Panc1 (cell line): ENCODE measurements at regions not wholly inside any gene's neighbourhood (a gene's known extent, or its start where the extent isn't known, plus 50 kb on each side); places are given as distances from the start of the nearest gene placed in this dataset.

ENCODE experiments used
- ATAC-seq: fragments of 200-7000 bp; cut with Tn5 transposase; 2 replicates; pipeline ENCODE4 v1.9.1; 2020; ENCODE audit warnings: mild to moderate bottlenecking, moderate library complexity
- BruUV-seq: library from RNA; stranded (reverse); fragments of 400-500 nt; replicated peaks from 2 replicates; lab custom pipeline; 2021; lab: Mats Ljungman, UMichigan
- CTCF ChIA-PET: fragments of 300-600 bp; sonication (Branson Sonifier 250); formaldehyde crosslinking; loops from one replicate; lab custom pipeline; 2022; ENCODE audit warnings: antibody characterized with exemption; lab: Charles Lee
- POLR2A ChIA-PET: fragments of 300-600 bp; sonication (Branson Sonifier 250); formaldehyde crosslinking; loops from one replicate; lab custom pipeline; 2022; ENCODE audit warnings: antibody characterized with exemption; lab: Charles Lee
- DNase-seq: peaks from one replicate; pipeline ENCODE4 v3.0.0-alpha.2; 2010; ENCODE audit warnings: low read depth, low spot score
- H3K27ac ChIP-seq: 2 replicates; pipeline ENCODE4 v1.5.1; 2011; ENCODE audit warnings: mild to moderate bottlenecking, low read length, inconsistent platforms
- H3K27me3 ChIP-seq: fragments of 200-500 bp; sonication (Bioruptor generic); 2 replicates; pipeline ENCODE4 v1.6.0; 2014; ENCODE audit warnings: low read length, inconsistent platforms; ENCODE audit not compliant: control insufficient read depth, insufficient read depth
- H3K36me3 ChIP-seq: fragments of 200-500 bp; sonication (Bioruptor generic); 2 replicates; pipeline ENCODE4 v1.5.1; 2014; ENCODE audit warnings: inconsistent platforms, mild to moderate bottlenecking, low read length, moderate library complexity; ENCODE audit not compliant: control insufficient read depth, insufficient read depth
- H3K4me1 ChIP-seq: 2 replicates; pipeline ENCODE4 v1.5.1; 2011; ENCODE audit warnings: inconsistent platforms, mild to moderate bottlenecking, low read length, moderate library complexity; ENCODE audit not compliant: control insufficient read depth, insufficient read depth
- H3K4me3 ChIP-seq, 2 experiments: 2 replicates each; pipeline ENCODE4 v1.5.1; 2011 to 2012; ENCODE audit warnings: low read depth in 2 of 2, low read length in 2 of 2, mild to moderate bottlenecking in 2 of 2, inconsistent platforms in 1 of 2, moderate library complexity in 1 of 2
- H3K9me3 ChIP-seq: fragments of 200-500 bp; sonication (Bioruptor generic); 2 replicates; pipeline ENCODE4 v1.5.1; 2014; ENCODE audit warnings: low read depth, mild to moderate bottlenecking, inconsistent platforms, low read length, moderate library complexity; ENCODE audit not compliant: control insufficient read depth, insufficient read depth
- POLR2AphosphoS5 ChIP-seq: IDR thresholded peaks from 2 replicates; pipeline ENCODE4 v1.6.1; 2012; ENCODE audit warnings: mild to moderate bottlenecking, low read depth, low read length, moderate library complexity
- SIN3A ChIP-seq: IDR thresholded peaks from 2 replicates; pipeline ENCODE4 v1.6.1; 2012; ENCODE audit warnings: low read depth, mild to moderate bottlenecking, low read length, moderate library complexity, borderline replicate concordance; ENCODE audit not compliant: insufficient read depth
- TCF7L2 ChIP-seq: IDR thresholded peaks from 2 replicates; pipeline ENCODE4 v1.6.1; 2011; ENCODE audit warnings: mild to moderate bottlenecking, low read depth, low read length, inconsistent platforms
- in situ Hi-C: cut with HindIII; loops from 2 replicates; pipeline ENCODE4 v1.10.0; 2016; ENCODE audit warnings: low sequenced_read_pairs, low pct_unique_long_range_greater_than_20kb
- intact Hi-C: fragments of 100-400 bp; cut with micrococcal nuclease; formaldehyde crosslinking; loops from one replicate; pipeline ENCODE4 v1.10.0; 2022; ENCODE audit not compliant: unreplicated experiment
- TF ChIP-seq, protein P1 (sequence below), 2 experiments: IDR thresholded peaks; 2 replicates each; pipeline ENCODE4 v1.6.1; 2011 to 2012; ENCODE audit warnings: low read depth in 2 of 2, control low read depth in 1 of 2, low read length in 1 of 2, mild to moderate bottlenecking in 1 of 2, moderate library complexity in 1 of 2; ENCODE audit not compliant: insufficient read depth in 1 of 2
- TF ChIP-seq, protein P2 (sequence below): fragments of 450-650 bp; IDR thresholded peaks from 2 replicates; pipeline ENCODE4 v1.5.1; 2017; ENCODE audit warnings: mild to moderate bottlenecking

DNA sequence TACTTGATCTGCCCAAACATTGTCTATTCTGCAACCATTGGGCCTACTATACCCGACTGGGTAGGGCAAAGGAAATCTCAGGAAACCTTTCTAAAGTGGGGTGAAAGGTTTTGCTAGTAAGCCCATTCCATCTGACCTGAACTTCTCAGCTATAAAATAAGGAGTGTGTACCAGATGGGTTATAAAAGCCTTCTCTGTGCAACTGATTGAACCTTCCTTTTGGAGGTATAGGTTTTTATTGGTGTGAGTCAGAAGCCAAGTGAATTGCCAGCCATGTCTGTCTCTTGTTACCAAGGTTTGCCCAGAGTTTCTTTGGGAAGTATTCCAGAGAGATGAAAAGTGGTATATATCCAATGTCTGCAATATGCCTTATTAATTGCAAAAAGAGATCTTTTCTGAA, 1271.0 kb upstream of the WWC1 start:
- no peak overlapping the region for H3K4me3 ChIP-seq
- no peaks in the 10 kb centered on the region for H3K9me3 ChIP-seq
- TF ChIP-seq, protein P1, sequence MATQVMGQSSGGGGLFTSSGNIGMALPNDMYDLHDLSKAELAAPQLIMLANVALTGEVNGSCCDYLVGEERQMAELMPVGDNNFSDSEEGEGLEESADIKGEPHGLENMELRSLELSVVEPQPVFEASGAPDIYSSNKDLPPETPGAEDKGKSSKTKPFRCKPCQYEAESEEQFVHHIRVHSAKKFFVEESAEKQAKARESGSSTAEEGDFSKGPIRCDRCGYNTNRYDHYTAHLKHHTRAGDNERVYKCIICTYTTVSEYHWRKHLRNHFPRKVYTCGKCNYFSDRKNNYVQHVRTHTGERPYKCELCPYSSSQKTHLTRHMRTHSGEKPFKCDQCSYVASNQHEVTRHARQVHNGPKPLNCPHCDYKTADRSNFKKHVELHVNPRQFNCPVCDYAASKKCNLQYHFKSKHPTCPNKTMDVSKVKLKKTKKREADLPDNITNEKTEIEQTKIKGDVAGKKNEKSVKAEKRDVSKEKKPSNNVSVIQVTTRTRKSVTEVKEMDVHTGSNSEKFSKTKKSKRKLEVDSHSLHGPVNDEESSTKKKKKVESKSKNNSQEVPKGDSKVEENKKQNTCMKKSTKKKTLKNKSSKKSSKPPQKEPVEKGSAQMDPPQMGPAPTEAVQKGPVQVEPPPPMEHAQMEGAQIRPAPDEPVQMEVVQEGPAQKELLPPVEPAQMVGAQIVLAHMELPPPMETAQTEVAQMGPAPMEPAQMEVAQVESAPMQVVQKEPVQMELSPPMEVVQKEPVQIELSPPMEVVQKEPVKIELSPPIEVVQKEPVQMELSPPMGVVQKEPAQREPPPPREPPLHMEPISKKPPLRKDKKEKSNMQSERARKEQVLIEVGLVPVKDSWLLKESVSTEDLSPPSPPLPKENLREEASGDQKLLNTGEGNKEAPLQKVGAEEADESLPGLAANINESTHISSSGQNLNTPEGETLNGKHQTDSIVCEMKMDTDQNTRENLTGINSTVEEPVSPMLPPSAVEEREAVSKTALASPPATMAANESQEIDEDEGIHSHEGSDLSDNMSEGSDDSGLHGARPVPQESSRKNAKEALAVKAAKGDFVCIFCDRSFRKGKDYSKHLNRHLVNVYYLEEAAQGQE (IDR thresholded peaks at IDR 0.05; ENCODE audit: insufficient read depth in 1 of 2, low read depth in 2 of 2, low read length in 1 of 2): no peak
- TF ChIP-seq SIN3A (no peak), TCF7L2 (no peak), POLR2AphosphoS5 (no peak)
- TF ChIP-seq, protein P2, sequence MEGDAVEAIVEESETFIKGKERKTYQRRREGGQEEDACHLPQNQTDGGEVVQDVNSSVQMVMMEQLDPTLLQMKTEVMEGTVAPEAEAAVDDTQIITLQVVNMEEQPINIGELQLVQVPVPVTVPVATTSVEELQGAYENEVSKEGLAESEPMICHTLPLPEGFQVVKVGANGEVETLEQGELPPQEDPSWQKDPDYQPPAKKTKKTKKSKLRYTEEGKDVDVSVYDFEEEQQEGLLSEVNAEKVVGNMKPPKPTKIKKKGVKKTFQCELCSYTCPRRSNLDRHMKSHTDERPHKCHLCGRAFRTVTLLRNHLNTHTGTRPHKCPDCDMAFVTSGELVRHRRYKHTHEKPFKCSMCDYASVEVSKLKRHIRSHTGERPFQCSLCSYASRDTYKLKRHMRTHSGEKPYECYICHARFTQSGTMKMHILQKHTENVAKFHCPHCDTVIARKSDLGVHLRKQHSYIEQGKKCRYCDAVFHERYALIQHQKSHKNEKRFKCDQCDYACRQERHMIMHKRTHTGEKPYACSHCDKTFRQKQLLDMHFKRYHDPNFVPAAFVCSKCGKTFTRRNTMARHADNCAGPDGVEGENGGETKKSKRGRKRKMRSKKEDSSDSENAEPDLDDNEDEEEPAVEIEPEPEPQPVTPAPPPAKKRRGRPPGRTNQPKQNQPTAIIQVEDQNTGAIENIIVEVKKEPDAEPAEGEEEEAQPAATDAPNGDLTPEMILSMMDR: no peak
- no TSS peak for BruUV-seq
- no peaks in the 10 kb centered on the region for H3K36me3 ChIP-seq
- DNase-seq (no peak), ATAC-seq (no peak)
- H3K4me1 ChIP-seq: no peaks in the 10 kb centered on the region
- H3K27ac ChIP-seq: no peak overlapping the region
- ChIA-PET POLR2A (no interaction called here), CTCF (interaction anchor here (0.6 kb wide), 1 partner anchor 1027 kb away, joined by 3 read pairs; no protein-coding TSS in a partner anchor)
- in situ Hi-C loops (no loop called here), intact Hi-C loops (no loop called here)
- no peaks in the 10 kb centered on the region for H3K27me3 ChIP-seq

DNA sequence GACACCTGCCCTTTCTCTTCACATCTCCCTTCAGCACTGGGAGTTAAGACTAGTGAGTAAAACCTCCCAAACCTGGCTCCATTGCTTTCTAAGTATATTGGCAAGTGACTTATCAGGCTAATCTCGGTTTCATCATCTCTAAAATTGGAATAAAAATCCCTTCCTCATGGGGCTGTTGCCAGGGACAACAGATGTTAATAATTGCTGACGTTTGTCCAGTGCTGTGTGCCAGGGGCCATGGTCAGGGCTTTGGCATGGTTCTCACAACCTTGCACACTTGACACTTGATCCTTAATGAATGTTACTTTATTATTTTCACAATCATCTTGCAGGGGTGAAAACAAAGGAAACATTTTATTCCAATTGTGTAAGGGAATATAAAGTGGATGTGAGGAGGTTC, 1262.0 kb upstream of the WWC1 start:
- CTCF ChIA-PET: no interaction called here
- Histone ChIP-seq H3K9me3 (no peaks in the 10 kb centered on the region), H3K4me1 (no peaks in the 10 kb centered on the region), H3K27me3 (no peaks in the 10 kb centered on the region), H3K27ac (no peak overlapping the region), H3K36me3 (no peaks in the 10 kb centered on the region), H3K4me3 (no peak overlapping the region)
- ATAC-seq: no peak
- in situ Hi-C loops: no loop called here
- no TSS peak for BruUV-seq
- intact Hi-C loops: no loop called here
- no peak for DNase-seq
- POLR2A ChIA-PET: no interaction called here
- no peak for TF ChIP-seq TCF7L2
- no peak for TF ChIP-seq SIN3A
- TF ChIP-seq, protein P2: no peak
- no peak for TF ChIP-seq POLR2AphosphoS5
- TF ChIP-seq, protein P1 (IDR thresholded peaks at IDR 0.05; ENCODE audit: insufficient read depth in 1 of 2, low read depth in 2 of 2, low read length in 1 of 2): no peak
